ENCODE measurements at regions not wholly inside any gene's neighbourhood (a gene's known extent, or its start where the extent isn't known, plus 50 kb on each side); places are given as distances from the start of the nearest gene placed in this dataset.
"Not testable (repeated sequence)": the region's sequence is repeated elsewhere in the genome, so short reads cannot be mapped to it uniquely, and the experiment has no call there.

DNA sequence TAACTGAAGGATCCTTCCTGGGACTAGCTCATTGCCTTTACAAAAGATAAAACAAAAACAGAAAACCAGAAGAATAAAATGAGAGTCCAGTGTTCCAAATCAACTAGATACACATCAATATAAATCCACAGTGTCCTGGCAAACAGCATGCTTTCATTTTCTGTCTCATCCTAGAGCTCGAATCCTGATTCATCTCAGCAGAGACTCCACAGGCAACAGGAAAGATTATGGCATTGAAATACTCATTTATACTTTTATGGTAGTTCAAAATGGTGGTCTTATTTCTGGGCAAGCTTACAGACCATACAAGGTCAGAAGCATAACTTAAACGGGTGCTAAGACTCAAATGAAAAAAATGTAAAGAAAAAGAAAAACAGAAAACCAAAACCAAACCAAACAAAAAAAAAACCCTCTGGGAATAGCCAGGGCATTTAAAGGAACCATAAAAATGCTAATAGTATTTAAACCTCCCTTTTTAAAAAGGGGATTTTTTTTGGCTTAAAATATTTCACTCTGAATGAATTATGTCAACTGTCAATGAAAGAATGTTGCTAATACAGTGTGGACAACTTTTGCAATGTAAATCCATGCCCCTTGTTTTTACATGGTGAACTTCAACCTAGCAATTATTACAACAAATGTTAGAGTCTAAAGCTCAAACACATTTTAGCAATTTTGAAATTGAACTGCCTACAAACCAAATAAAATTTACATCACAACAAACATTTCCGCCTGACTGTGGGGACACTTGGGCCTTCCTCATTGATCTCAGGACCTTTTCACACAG is 57.9 kb downstream of the GPR101 start:
- CTCF ChIA-PET: interaction anchor here (0.6 kb wide), 1 partner anchor 20 kb away, joined by 3 read pairs; no protein-coding TSS in a partner anchor
- Mint-ChIP-seq H3K4me1 (ENCODE audit: low read depth) (no peaks in the 10 kb centered on the region), H3K27ac (no peak overlapping the region), H3K4me3 (no peak overlapping the region), H3K9me3 (no peaks in the 10 kb centered on the region), H3K27me3 (ENCODE audit: low read depth) (no peaks in the 10 kb centered on the region), H3K36me3 (ENCODE audit: low read depth) (peaks cover 2% of the 10 kb centered on the region)
- no peak for DNase-seq
- intact Hi-C loops (cut with micrococcal nuclease): no loop called here

DNA sequence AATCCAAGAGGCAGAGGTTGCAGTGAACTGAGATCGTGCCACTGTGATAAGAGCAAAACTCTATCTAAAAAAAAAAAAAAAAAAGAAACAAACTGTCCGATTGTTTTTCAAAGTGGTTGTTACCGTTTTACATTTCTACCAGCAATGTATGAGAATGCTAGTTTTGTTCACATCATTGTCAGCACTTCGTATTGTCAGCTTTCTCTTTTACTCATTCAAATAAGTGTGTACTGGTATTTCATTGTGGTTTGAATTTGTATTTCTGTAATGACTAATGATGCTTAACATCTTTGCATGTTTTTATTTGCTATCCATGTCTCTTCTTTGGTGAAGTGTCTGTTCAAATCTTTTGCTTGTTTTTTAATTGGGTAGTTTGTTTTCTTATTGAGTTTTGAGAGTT is 65.8 kb downstream of the GPR101 start:
- Mint-ChIP-seq H3K27me3 (ENCODE audit: low read depth) (no peaks in the 10 kb centered on the region), H3K27ac (no peak overlapping the region), H3K9me3 (no peaks in the 10 kb centered on the region), H3K4me3 (no peak overlapping the region), H3K36me3 (ENCODE audit: low read depth) (no peaks in the 10 kb centered on the region), H3K4me1 (ENCODE audit: low read depth) (no peaks in the 10 kb centered on the region)
- no peak for DNase-seq
- CTCF ChIA-PET: no interaction called here
- intact Hi-C loops (cut with micrococcal nuclease): no loop called here

DNA sequence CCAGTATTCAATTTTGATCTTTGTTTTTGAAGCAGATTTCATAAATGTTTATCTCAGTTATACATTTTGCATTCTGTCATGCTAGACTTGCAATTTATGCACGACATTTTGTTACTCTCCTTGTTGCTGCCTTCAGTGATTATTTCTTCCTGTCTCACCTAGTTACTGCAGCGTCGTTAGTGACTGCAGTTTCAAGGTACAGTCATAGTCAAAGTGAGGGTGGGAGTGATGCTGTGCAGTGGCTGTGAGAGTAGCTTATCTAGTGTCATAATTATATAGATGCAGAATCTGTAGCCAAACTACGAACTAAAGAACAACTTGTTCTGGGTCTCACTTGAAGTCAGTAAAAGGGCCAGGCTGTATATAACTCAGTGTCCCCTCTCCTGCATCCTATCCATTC is 69.8 kb downstream of the GPR101 start:
- DNase-seq: no peak
- Mint-ChIP-seq H3K27me3 (ENCODE audit: low read depth) (no peaks in the 10 kb centered on the region), H3K4me3 (no peak overlapping the region), H3K9me3 (no peaks in the 10 kb centered on the region), H3K4me1 (ENCODE audit: low read depth) (peaks cover 5% of the 10 kb centered on the region), H3K27ac (no peak overlapping the region), H3K36me3 (ENCODE audit: low read depth) (no peaks in the 10 kb centered on the region)
- CTCF ChIA-PET: no interaction called here
- intact Hi-C loops (cut with micrococcal nuclease): no loop called here

- Mint-ChIP-seq H3K9me3 (no peaks in the 10 kb centered on the region), H3K36me3 (ENCODE audit: low read depth) (no peaks in the 10 kb centered on the region)
- DNase-seq: no peak
Observed at GRCh38 chrX:136961594-136962135, 72.1 kb downstream of the GPR101 start.

GRCh38 chrX:136954930-136955329 is 74.4 kb upstream of the RBMX start:
- no peak for DNase-seq
- H3K9me3 Mint-ChIP-seq: no peaks in the 10 kb centered on the region
- H3K4me1 Mint-ChIP-seq (ENCODE audit: low read depth): peaks cover 2% of the 10 kb centered on the region
- CTCF ChIA-PET: interaction anchor here (0.7 to 1.6 kb wide), 2 partner anchors 18 to 97 kb away, joined by 4 to 12 read pairs; no protein-coding TSS in a partner anchor
- H3K27ac Mint-ChIP-seq: no peak overlapping the region
- H3K27me3 Mint-ChIP-seq (ENCODE audit: low read depth): no peaks in the 10 kb centered on the region
- no peak overlapping the region for H3K4me3 Mint-ChIP-seq
- H3K36me3 Mint-ChIP-seq (ENCODE audit: low read depth): peaks cover 1% of the 10 kb centered on the region
- intact Hi-C loops (cut with micrococcal nuclease): loop anchor here (1.0 to 5.0 kb wide), 4 partner anchors 77 to 972 kb away; no protein-coding TSS in a partner anchor

More at GRCh38 chrX:136961594-136962135, 72.1 kb downstream of the GPR101 start:
- CTCF ChIA-PET: interaction anchor here (1.0 kb wide), 1 partner anchor 91 kb away, joined by 4 read pairs; no protein-coding TSS in a partner anchor
- Mint-ChIP-seq H3K4me3 (no peak overlapping the region), H3K27me3 (ENCODE audit: low read depth) (no peaks in the 10 kb centered on the region), H3K27ac (no peak overlapping the region), H3K4me1 (ENCODE audit: low read depth) (peaks cover 5% of the 10 kb centered on the region)
- intact Hi-C loops (cut with micrococcal nuclease): no loop called here

GRCh38 chrX:136953867-136954787 is 73.6 kb upstream of the RBMX start:
- peak; percentile 79 for DNase-seq
- CTCF ChIA-PET: interaction anchor here (0.7 to 1.6 kb wide), 2 partner anchors 17 to 98 kb away, joined by 4 to 12 read pairs; no protein-coding TSS in a partner anchor
- no peak overlapping the region for H3K27ac Mint-ChIP-seq
- no peak overlapping the region for H3K4me3 Mint-ChIP-seq
- no peaks in the 10 kb centered on the region for H3K27me3 Mint-ChIP-seq (ENCODE audit: low read depth)
- H3K9me3 Mint-ChIP-seq: no peaks in the 10 kb centered on the region
- intact Hi-C loops (cut with micrococcal nuclease): loop anchor here (1.0 to 5.0 kb wide), 4 partner anchors 78 to 973 kb away; no protein-coding TSS in a partner anchor
- peaks cover 1% of the 10 kb centered on the region for H3K36me3 Mint-ChIP-seq (ENCODE audit: low read depth)
- no peaks in the 10 kb centered on the region for H3K4me1 Mint-ChIP-seq (ENCODE audit: low read depth)

GRCh38 chrX:136950211-136950610 is 69.7 kb upstream of the RBMX start:
- intact Hi-C loops (cut with micrococcal nuclease): loop anchor here (5.0 kb wide), 1 partner anchor 977 kb away; no protein-coding TSS in a partner anchor
- DNase-seq: no peak
- Mint-ChIP-seq H3K4me1 (ENCODE audit: low read depth) (no peaks in the 10 kb centered on the region), H3K9me3 (no peaks in the 10 kb centered on the region), H3K4me3 (no peak overlapping the region), H3K27ac (no peak overlapping the region), H3K36me3 (ENCODE audit: low read depth) (peaks cover 1% of the 10 kb centered on the region), H3K27me3 (ENCODE audit: low read depth) (no peaks in the 10 kb centered on the region)
- CTCF ChIA-PET: no interaction called here

DNA sequence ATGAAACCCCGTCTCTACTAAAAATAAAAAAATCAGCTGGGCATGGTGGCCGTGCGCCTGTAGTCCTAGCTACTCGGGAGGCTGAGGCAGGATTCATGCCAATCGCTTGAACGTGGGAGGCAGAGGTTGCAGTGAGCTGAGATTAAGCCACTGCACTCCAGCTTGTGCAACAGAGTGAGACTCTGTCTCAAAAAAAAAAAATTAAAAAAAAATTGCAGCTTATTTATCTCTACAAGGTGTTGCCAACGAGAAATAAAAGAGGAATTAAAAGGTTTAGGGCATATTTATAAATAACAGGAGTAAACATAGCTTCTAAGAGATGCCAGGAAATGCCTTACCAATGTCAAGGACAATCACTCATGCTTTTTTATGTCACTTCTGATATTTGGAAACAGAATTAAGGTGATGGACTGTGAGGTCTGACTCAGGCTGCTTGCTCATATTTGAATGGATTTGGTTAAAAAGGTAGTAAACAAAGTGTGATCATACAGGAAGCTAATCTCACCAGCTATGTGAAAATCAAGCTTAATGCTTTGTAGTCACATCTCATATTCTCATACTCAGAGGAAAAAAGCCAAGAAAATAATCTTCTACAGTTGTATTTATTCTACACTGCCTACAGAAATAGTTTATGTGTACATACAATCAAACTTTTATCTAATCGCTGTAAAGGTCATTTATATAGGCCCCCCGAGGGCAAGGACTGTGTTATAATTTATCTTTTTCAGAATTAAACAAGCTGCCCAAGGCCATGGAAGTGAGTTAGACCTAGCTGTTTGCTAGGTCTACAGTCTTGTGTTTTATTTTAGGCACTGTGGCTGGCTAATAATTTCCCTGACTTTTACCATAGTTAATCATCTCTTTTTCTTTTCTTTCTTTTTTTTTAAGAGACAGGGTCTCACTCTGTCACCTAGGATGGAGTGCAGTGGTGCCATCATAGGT is 61.1 kb upstream of the RBMX start:
- Mint-ChIP-seq H3K27me3 (ENCODE audit: low read depth) (no peaks in the 10 kb centered on the region), H3K27ac (no peak overlapping the region), H3K36me3 (ENCODE audit: low read depth) (no peaks in the 10 kb centered on the region), H3K4me1 (ENCODE audit: low read depth) (peaks cover 2% of the 10 kb centered on the region), H3K4me3 (no peak overlapping the region), H3K9me3 (no peaks in the 10 kb centered on the region)
- CTCF ChIA-PET: interaction anchor here (0.6 to 1.1 kb wide), 2 partner anchors 16 to 599 kb away, joined by 3 read pairs; no protein-coding TSS in a partner anchor
- intact Hi-C loops (cut with micrococcal nuclease): no loop called here
- no peak for DNase-seq

DNA sequence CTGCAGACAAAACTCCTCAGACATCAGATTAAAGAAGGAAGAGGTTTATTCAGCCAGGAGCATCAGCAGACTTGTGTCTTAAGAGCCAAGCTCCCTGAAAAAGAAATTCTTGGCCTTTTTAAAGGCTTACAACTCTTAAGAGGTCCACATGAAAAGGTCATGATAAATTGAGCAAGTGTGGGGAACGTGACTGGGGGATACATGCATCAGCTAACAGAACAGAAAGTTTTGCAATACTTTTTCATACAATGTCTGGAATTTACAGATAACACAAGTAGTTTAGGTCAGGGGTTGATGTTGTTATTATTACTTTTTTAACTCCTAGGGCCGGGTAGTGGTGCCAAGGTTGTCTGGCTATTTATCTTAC is 55.6 kb upstream of the RBMX start:
- Mint-ChIP-seq H3K36me3 (ENCODE audit: low read depth) (peaks cover 8% of the 10 kb centered on the region), H3K4me1 (ENCODE audit: low read depth) (peaks cover 14% of the 10 kb centered on the region), H3K9me3 (no peaks in the 10 kb centered on the region), H3K27me3 (ENCODE audit: low read depth) (no peaks in the 10 kb centered on the region), H3K4me3 (no peak overlapping the region), H3K27ac (no peak overlapping the region)
- no peak for DNase-seq
- CTCF ChIA-PET: no interaction called here
- intact Hi-C loops (cut with micrococcal nuclease): no loop called here

DNA sequence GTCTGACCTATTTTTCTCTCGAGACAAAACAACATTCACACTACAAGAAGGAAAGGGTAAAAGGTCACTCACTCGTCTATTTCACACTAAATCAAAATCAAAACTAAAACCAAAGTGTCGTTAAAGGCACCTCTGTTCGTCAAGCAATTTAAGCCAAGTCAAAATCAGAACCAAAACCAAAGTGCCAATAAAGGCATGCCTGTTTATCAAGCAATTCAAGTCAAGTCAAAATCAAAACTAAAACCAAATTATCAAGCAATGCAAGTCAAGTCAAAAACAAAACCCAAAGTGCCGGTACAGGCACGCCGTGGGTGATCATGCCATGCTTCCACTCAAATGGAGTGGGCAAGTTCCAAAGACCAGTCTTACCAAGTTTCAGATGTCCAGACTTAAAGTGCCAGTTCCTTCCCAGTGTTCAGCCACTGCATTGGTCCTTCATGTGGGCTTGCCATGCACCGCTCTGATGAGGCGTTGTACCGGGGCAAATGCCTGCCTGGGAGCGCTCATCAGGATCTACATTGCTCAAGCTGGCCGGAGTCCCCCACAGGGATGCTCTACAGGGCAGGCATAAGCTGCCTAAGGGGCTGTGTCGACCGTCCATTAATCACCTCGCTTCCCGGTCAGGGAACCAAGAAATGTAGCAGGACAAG is 55.1 kb upstream of the RBMX start:
- H3K9me3 Mint-ChIP-seq; H3K27me3 Mint-ChIP-seq (ENCODE audit: low read depth): not testable (repeated sequence)
- CTCF ChIA-PET: interaction anchor here (2.3 kb wide), 1 partner anchor 10 kb away, joined by 5 read pairs; no protein-coding TSS in a partner anchor
- intact Hi-C loops (cut with micrococcal nuclease): loop anchor here (2.0 kb wide), 1 partner anchor 439 kb away; the partner anchor contains the start of gene HTATSF1
- Mint-ChIP-seq H3K27ac (peak overlapping the region; percentile 38), H3K36me3 (ENCODE audit: low read depth) (peaks cover 12% of the 10 kb centered on the region), H3K4me3 (peak overlapping the region; percentile 10), H3K4me1 (ENCODE audit: low read depth) (peaks cover 14% of the 10 kb centered on the region)
- peak; percentile 13 for DNase-seq

GRCh38 chrX:136934652-136935051 is 54.1 kb upstream of the RBMX start:
- H3K4me1 Mint-ChIP-seq (ENCODE audit: low read depth): peaks cover 14% of the 10 kb centered on the region
- H3K27me3 Mint-ChIP-seq (ENCODE audit: low read depth); H3K4me3 Mint-ChIP-seq; DNase-seq; H3K9me3 Mint-ChIP-seq; H3K27ac Mint-ChIP-seq: not testable (repeated sequence)
- intact Hi-C loops (cut with micrococcal nuclease): loop anchor here (2.0 kb wide), 1 partner anchor 438 kb away; the partner anchor contains the start of gene HTATSF1
- H3K36me3 Mint-ChIP-seq (ENCODE audit: low read depth): peaks cover 13% of the 10 kb centered on the region
- CTCF ChIA-PET: interaction anchor here (2.3 kb wide), 1 partner anchor 9 kb away, joined by 5 read pairs; no protein-coding TSS in a partner anchor

All from activated naive CD4-positive, alpha-beta T cell treated with anti-CD3 and anti-CD28 coated beads for 36 hours (primary cell).